ENCODE measurements at regions not wholly inside any gene's neighbourhood (a gene's known extent, or its start where the extent isn't known, plus 50 kb on each side); places are given as distances from the start of the nearest gene placed in this dataset.
"Not testable (repeated sequence)": the region's sequence is repeated elsewhere in the genome, so short reads cannot be mapped to it uniquely, and the experiment has no call there.

- Histone ChIP-seq H3K27me3 (ENCODE audit: control insufficient read depth, insufficient read depth, low read length) (no peaks in the 10 kb centered on the region), H3K4me3 (ENCODE audit: low read depth, low read length) (no peak overlapping the region), H3K36me3 (ENCODE audit: control insufficient read depth, insufficient read depth, low read length) (no peaks in the 10 kb centered on the region)
- CTCF ChIA-PET, result no interaction called here
- no peak for TF ChIP-seq CTCF (IDR thresholded peaks at IDR 0.05; ENCODE audit: insufficient read depth, low read depth, low read length)
- DNase-seq (ENCODE audit: low read depth), result no peak
- POLR2A ChIA-PET, result no interaction called here
Observed at GRCh38 chr16:13733561-13733960, 186.4 kb upstream of the ERCC4 start.

GRCh38 chr16:13739621-13740373 lies 180.2 kb upstream of the ERCC4 start:
- DNase-seq (ENCODE audit: low read depth); POLR2A ChIA-PET; H3K4me3 ChIP-seq (ENCODE audit: low read depth, low read length); H3K36me3 ChIP-seq (ENCODE audit: control insufficient read depth, insufficient read depth, low read length); CTCF ChIA-PET; H3K27me3 ChIP-seq (ENCODE audit: control insufficient read depth, insufficient read depth, low read length): not testable (repeated sequence)

- ChIA-PET CTCF (no interaction called here), POLR2A (no interaction called here)
- H3K36me3 ChIP-seq (ENCODE audit: control insufficient read depth, insufficient read depth, low read length), result no peaks in the 10 kb centered on the region
- H3K27me3 ChIP-seq (ENCODE audit: control insufficient read depth, insufficient read depth, low read length), result no peaks in the 10 kb centered on the region
- no peak for TF ChIP-seq CTCF (IDR thresholded peaks at IDR 0.05; ENCODE audit: insufficient read depth, low read depth, low read length)
- DNase-seq (ENCODE audit: low read depth), result no peak
- no peak overlapping the region for H3K4me3 ChIP-seq (ENCODE audit: low read depth, low read length)
Observed at GRCh38 chr16:13742928-13743327, 177.0 kb upstream of the ERCC4 start.

- CTCF ChIA-PET, result no interaction called here
- TF ChIP-seq CTCF (IDR thresholded peaks at IDR 0.05; ENCODE audit: insufficient read depth, low read depth, low read length), result no peak
- POLR2A ChIA-PET, result no interaction called here
Observed at GRCh38 chr16:13743571-13743970, 176.4 kb upstream of the ERCC4 start.

GRCh38 chr16:13756411-13757140 lies 163.4 kb upstream of the ERCC4 start:
- Histone ChIP-seq H3K36me3 (ENCODE audit: control insufficient read depth, insufficient read depth, low read length) (no peaks in the 10 kb centered on the region), H3K27me3 (ENCODE audit: control insufficient read depth, insufficient read depth, low read length) (no peaks in the 10 kb centered on the region), H3K4me3 (ENCODE audit: low read depth, low read length) (no peak overlapping the region)
- TF ChIP-seq CTCF (IDR thresholded peaks at IDR 0.05; ENCODE audit: insufficient read depth, low read depth, low read length), result no peak
- POLR2A ChIA-PET, result no interaction called here
- CTCF ChIA-PET, result no interaction called here
- no peak for DNase-seq (ENCODE audit: low read depth)

More at GRCh38 chr16:13743571-13743970, 176.4 kb upstream of the ERCC4 start:
- DNase-seq (ENCODE audit: low read depth), result no peak
- Histone ChIP-seq H3K27me3 (ENCODE audit: control insufficient read depth, insufficient read depth, low read length) (no peaks in the 10 kb centered on the region), H3K36me3 (ENCODE audit: control insufficient read depth, insufficient read depth, low read length) (no peaks in the 10 kb centered on the region), H3K4me3 (ENCODE audit: low read depth, low read length) (no peak overlapping the region)
